HepG2 (cell line): ENCODE measurements at regions not wholly inside any gene's neighbourhood (a gene's known extent, or its start where the extent isn't known, plus 50 kb on each side); places are given as distances from the start of the nearest gene placed in this dataset.

Source experiments
- ATAC-seq: fragments of 200-7000 bp; cut with Tn5 transposase; 3 replicates; pipeline ENCODE4 v1.9.1; 2020; ENCODE audit warnings: mild to moderate bottlenecking, moderate library complexity
- BruUV-seq: library from RNA; stranded (reverse); fragments of 400-500 nt; replicated peaks from 2 replicates; lab custom pipeline; 2021; lab: Mats Ljungman, UMichigan
- CTCF ChIA-PET: fragments of 300-600 bp; formaldehyde crosslinking; extraction: SDS; loops from one replicate; lab custom pipeline; 2021; ENCODE audit warnings: low total read pairs, inconsistent platforms, low intra/inter-chr PET ratio; lab: Yijun Ruan, JAX
- POLR2A ChIA-PET: fragments of 350-600 bp; sonication (Branson Sonifier 250); formaldehyde crosslinking; loops from one replicate; lab custom pipeline; 2020; ENCODE audit warnings: antibody characterized with exemption, inconsistent platforms; lab: Yijun Ruan, JAX
- DNase-seq: peaks from one replicate; pipeline ENCODE4 v3.0.0-alpha.2; 2015; ENCODE audit warnings: low spot score
- FAIRE-seq: peaks from 3 replicates; lab custom pipeline; 2011; peaks lifted over from hg19 to GRCh38; lab: Jason Lieb, UNC
- H2AFZ ChIP-seq: one replicate; pipeline ENCODE4 v1.6.1; 2011; ENCODE audit warnings: low read length, inconsistent platforms
- H3K27ac ChIP-seq: fragments of 300-600 bp; 3 replicates; pipeline ENCODE4 v1.8.0; 2011; ENCODE audit warnings: mixed run types, mild to moderate bottlenecking, mixed read lengths, low read length, inconsistent platforms; ENCODE audit not compliant: insufficient read depth; ENCODE audit errors: extremely low read length
- H3K27me3 ChIP-seq, 2 experiments: fragments of 200-600 bp in 1 of 2; 2 replicates in 1 of 2; 3 replicates in 1 of 2; pipeline versions ENCODE4 v1.6.0 to v1.8.0; 2011; ENCODE audit warnings: low read length in 2 of 2, mild to moderate bottlenecking in 2 of 2, moderate library complexity in 2 of 2, inconsistent platforms in 1 of 2; ENCODE audit not compliant: insufficient read depth in 2 of 2, control insufficient read depth in 1 of 2
- H3K36me3 ChIP-seq, 2 experiments: fragments of 200-600 bp in 1 of 2; replicated peaks in 1 of 2; 2 replicates in 1 of 2; 3 replicates in 1 of 2; pipeline versions ENCODE4 v1.5.1 to v1.8.0; 2011; ENCODE audit warnings: low read length in 2 of 2, inconsistent platforms in 1 of 2; ENCODE audit not compliant: insufficient read depth in 2 of 2, control insufficient read depth in 1 of 2
- H3K4me1 ChIP-seq: 2 replicates; pipeline ENCODE4 v1.5.1; 2012; ENCODE audit warnings: low read length, inconsistent platforms; ENCODE audit not compliant: insufficient read depth
- H3K4me2 ChIP-seq: 2 replicates; pipeline ENCODE4 v1.6.0; 2011; ENCODE audit warnings: low read depth, low read length, inconsistent platforms
- H3K4me3 ChIP-seq, 3 experiments: fragments of 200-600 bp in 1 of 3; sonication (generic), shearing (Covaris generic) in 1 of 3; replicated peaks in 1 of 3; 2 replicates each; pipeline ENCODE4 v1.5.1; 2011 to 2016; ENCODE audit warnings: low read length in 3 of 3, inconsistent platforms in 2 of 3, low read depth in 2 of 3, mild to moderate bottlenecking in 2 of 3, control low read depth in 1 of 3, mixed read lengths in 1 of 3; ENCODE audit not compliant: insufficient read depth in 1 of 3
- H3K79me2 ChIP-seq: one replicate; pipeline ENCODE4 v1.6.1; 2011; ENCODE audit warnings: low read length, inconsistent platforms; ENCODE audit not compliant: insufficient read depth
- H3K9ac ChIP-seq: 2 replicates; pipeline ENCODE4 v1.6.0; 2011; ENCODE audit warnings: mild to moderate bottlenecking, low read depth, low read length, inconsistent platforms; ENCODE audit not compliant: insufficient read depth
- H3K9me3 ChIP-seq: 2 replicates; pipeline ENCODE4 v1.5.1; 2012; ENCODE audit warnings: mild to moderate bottlenecking, low read length
- H4K20me1 ChIP-seq: 2 replicates; pipeline ENCODE4 v1.6.0; 2011; ENCODE audit warnings: inconsistent platforms, mild to moderate bottlenecking, low read length, moderate library complexity; ENCODE audit not compliant: insufficient read depth
- ETS1 ChIP-seq: sonication (generic); formaldehyde crosslinking; IDR thresholded peaks from 2 replicates; pipeline ENCODE4 v1.4.0; 2020; ENCODE audit warnings: missing genetic modification reagents
- IRF1 ChIP-seq: sonication (generic); formaldehyde crosslinking; IDR thresholded peaks from 2 replicates; pipeline ENCODE4 v1.4.0; 2020; ENCODE audit warnings: low read depth, mild to moderate bottlenecking, missing genetic modification reagents
- MTF2 ChIP-seq: sonication (generic); formaldehyde crosslinking; IDR thresholded peaks from 2 replicates; pipeline ENCODE4 v1.5.0; 2020; ENCODE audit warnings: missing genetic modification reagents, borderline replicate concordance
- PAF1 ChIP-seq: IDR thresholded peaks from 2 replicates; pipeline ENCODE4 v1.6.1; 2016; ENCODE audit warnings: missing genetic modification reagents, missing compliant biosample characterization
- TMF1 ChIP-seq: sonication (generic); formaldehyde crosslinking; IDR thresholded peaks from 2 replicates; pipeline ENCODE4 v1.8.1; 2022; ENCODE audit warnings: low read depth, missing genetic modification reagents
- U2AF1 ChIP-seq: fragments of 200-400 bp; formaldehyde crosslinking; optimal IDR thresholded peaks from 2 replicates; pipeline ENCODE3; 2017; ENCODE audit warnings: mild to moderate bottlenecking, low read depth, low read length
- USF2 ChIP-seq, 2 experiments: sonication (generic) in 1 of 2; formaldehyde crosslinking in 1 of 2; IDR thresholded peaks; 2 replicates each; pipeline versions ENCODE4 v1.5.1 to v1.6.1; 2011 to 2020; ENCODE audit warnings: borderline replicate concordance in 1 of 2, low read depth in 1 of 2, low read length in 1 of 2, mild to moderate bottlenecking in 1 of 2, missing genetic modification reagents in 1 of 2, moderate library complexity in 1 of 2
- WIZ ChIP-seq: sonication (generic); formaldehyde crosslinking; IDR thresholded peaks from 2 replicates; pipeline ENCODE4 v1.5.1; 2020; ENCODE audit warnings: mild to moderate bottlenecking, missing genetic modification reagents
- ZBTB20 ChIP-seq: sonication (generic); formaldehyde crosslinking; IDR thresholded peaks from 2 replicates; pipeline ENCODE4 v1.8.1; 2023; ENCODE audit warnings: missing genetic modification reagents, low read depth, mild to moderate bottlenecking, borderline replicate concordance
- ZFP36L1 ChIP-seq: sonication (generic); formaldehyde crosslinking; IDR thresholded peaks from 2 replicates; pipeline ENCODE4 v1.8.0; 2022; ENCODE audit warnings: mild to moderate bottlenecking, missing genetic modification reagents, moderate library complexity
- ZNF101 ChIP-seq: sonication (generic); formaldehyde crosslinking; IDR thresholded peaks from 2 replicates; pipeline ENCODE4 v1.4.0; 2020; ENCODE audit warnings: mild to moderate bottlenecking, low read depth, missing genetic modification reagents, borderline replicate concordance
- ZNF3 ChIP-seq: IDR thresholded peaks from 2 replicates; pipeline ENCODE4 v1.7.0; 2017; ENCODE audit warnings: inconsistent platforms
- ZNF691 ChIP-seq: sonication (generic); formaldehyde crosslinking; IDR thresholded peaks from 2 replicates; pipeline ENCODE4 v1.4.0; 2020; ENCODE audit warnings: missing genetic modification reagents, low read depth, mild to moderate bottlenecking, borderline replicate concordance
- WGBS: methylation state at CpG from one replicate; pipeline ENCODE4 v1.1.6; 2017; ENCODE audit warnings: low lambda C conversion rate; 5-methylcytosine and 5-hydroxymethylcytosine counted together
- in situ Hi-C: cut with HindIII; loops from 2 replicates; pipeline ENCODE4 v1.10.0; 2017; ENCODE audit warnings: low pct_unique_long_range_greater_than_20kb; ENCODE audit not compliant: extremely low pct_ligation_motif_present
- intact Hi-C: fragments of 100-400 bp; cut with micrococcal nuclease; formaldehyde crosslinking; loops from one replicate; pipeline ENCODE4 v1.10.0; 2022; ENCODE audit not compliant: unreplicated experiment

GRCh38 chr18:55141318-55141717 is 182.1 kb upstream of the CCDC68 start:
- no peaks in the 10 kb centered on the region for H3K36me3 ChIP-seq
- POLR2A ChIA-PET = no interaction called here
- no peak for DNase-seq
- TF ChIP-seq ETS1 (CRISPR knock-in tag) = no peak
- TF ChIP-seq IRF1 (CRISPR knock-in tag) = no peak
- TF ChIP-seq MTF2 (CRISPR knock-in tag) = no peak
- no peak for TF ChIP-seq WIZ (CRISPR knock-in tag)
- no peak for TF ChIP-seq ZNF691 (CRISPR knock-in tag)
- TF ChIP-seq USF2 (IDR thresholded peaks at IDR 0.05; ENCODE audit: low read depth, low read length) = no peak
- no peak for TF ChIP-seq USF2 (CRISPR knock-in tag; IDR thresholded peaks at IDR 0.05; ENCODE audit: borderline replicate concordance)
- TF ChIP-seq ZNF3 (CRISPR knock-in tag) = no peak
- no peak for TF ChIP-seq ZBTB20
- TF ChIP-seq U2AF1 = no peak
- TF ChIP-seq ZNF101 = no peak
- TF ChIP-seq ZFP36L1 = no peak
- TF ChIP-seq PAF1 (CRISPR knock-in tag) = no peak
- no peak for TF ChIP-seq TMF1
- no peak overlapping the region for H3K4me2 ChIP-seq
- H4K20me1 ChIP-seq = no peaks in the 10 kb centered on the region
- H3K79me2 ChIP-seq = no peaks in the 10 kb centered on the region
- FAIRE-seq = no peak
- H3K4me3 ChIP-seq = no peak overlapping the region
- in situ Hi-C loops (no loop called here), intact Hi-C loops (no loop called here)
- 0% methylated on average over 4 of the region's 4 CpGs for WGBS
- ATAC-seq = no peak
- peaks cover 0 to 4% of the 10 kb centered on the region in 2 experiments; a peak in 1 of 5 replicates for H3K27me3 ChIP-seq
- H3K27ac ChIP-seq = no peak overlapping the region
- BruUV-seq = no TSS peak
- no peak overlapping the region for H3K9ac ChIP-seq
- CTCF ChIA-PET = no interaction called here
- H2AFZ ChIP-seq = no peak overlapping the region
- no peaks in the 10 kb centered on the region for H3K4me1 ChIP-seq
- H3K9me3 ChIP-seq = peaks cover 5% of the 10 kb centered on the region; the same call in 1 of the 2 replicates
